ENCODE measurements at regions not wholly inside any gene's neighbourhood (a gene's known extent, or its start where the extent isn't known, plus 50 kb on each side); places are given as distances from the start of the nearest gene placed in this dataset.

DNA sequence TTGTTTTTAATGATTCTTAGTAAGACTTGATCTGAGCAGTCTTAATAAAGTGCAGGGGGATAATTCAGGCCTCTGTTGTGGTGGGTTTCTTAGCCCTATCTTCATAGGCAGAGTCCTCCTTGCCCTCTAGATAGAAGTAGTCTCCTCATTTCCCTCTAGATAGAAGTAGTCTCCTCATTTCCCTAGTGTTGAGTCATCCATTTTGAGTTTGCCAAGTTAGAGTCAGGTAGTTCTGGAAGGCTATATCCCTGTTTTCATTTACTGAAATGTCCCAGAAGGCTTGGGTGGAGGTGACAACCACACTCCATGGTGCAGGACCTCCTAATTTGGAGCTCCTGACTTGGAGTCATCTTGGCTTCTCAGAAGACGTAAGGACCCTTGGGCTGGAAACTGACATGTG, 384.6 kb downstream of the MLLT3 start:
- TF ChIP-seq, protein P1, sequence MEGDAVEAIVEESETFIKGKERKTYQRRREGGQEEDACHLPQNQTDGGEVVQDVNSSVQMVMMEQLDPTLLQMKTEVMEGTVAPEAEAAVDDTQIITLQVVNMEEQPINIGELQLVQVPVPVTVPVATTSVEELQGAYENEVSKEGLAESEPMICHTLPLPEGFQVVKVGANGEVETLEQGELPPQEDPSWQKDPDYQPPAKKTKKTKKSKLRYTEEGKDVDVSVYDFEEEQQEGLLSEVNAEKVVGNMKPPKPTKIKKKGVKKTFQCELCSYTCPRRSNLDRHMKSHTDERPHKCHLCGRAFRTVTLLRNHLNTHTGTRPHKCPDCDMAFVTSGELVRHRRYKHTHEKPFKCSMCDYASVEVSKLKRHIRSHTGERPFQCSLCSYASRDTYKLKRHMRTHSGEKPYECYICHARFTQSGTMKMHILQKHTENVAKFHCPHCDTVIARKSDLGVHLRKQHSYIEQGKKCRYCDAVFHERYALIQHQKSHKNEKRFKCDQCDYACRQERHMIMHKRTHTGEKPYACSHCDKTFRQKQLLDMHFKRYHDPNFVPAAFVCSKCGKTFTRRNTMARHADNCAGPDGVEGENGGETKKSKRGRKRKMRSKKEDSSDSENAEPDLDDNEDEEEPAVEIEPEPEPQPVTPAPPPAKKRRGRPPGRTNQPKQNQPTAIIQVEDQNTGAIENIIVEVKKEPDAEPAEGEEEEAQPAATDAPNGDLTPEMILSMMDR (conservative IDR thresholded peaks at IDR 0.05; ENCODE audit: low read length): no peak
- no peak for TF ChIP-seq EZH2phosphoT487 (IDR thresholded peaks at IDR 0.05; ENCODE audit: borderline replicate concordance, low read depth, low read length)

Measured in OCI-LY7 (cell line).